Thymus (tissue), 11 donors: ENCODE measurements at regions not wholly inside any gene's neighbourhood (a gene's known extent, or its start where the extent isn't known, plus 50 kb on each side); places are given as distances from the start of the nearest gene placed in this dataset.
A peak's percentile ranks its signal among the peaks of the same experiment; 100 is the strongest.
"Not testable (repeated sequence)": the region's sequence is repeated elsewhere in the genome, so short reads cannot be mapped to it uniquely, and the experiment has no call there.

Experiments used
- DNase-seq, 9 donors: peaks; one replicate each; pipeline ENCODE4 v3.0.0-alpha.2; 2013; ENCODE audit warnings: low spot score in 9 of 9, low read depth in 6 of 9, missing footprints in 1 of 9
- H3K27ac ChIP-seq, 2 donors: one replicate each; pipeline ENCODE4 v1.5.1; 2013; ENCODE audit warnings: control low read depth in 1 of 2, low read depth in 1 of 2, low read length in 1 of 2, mild to moderate bottlenecking in 1 of 2, moderate library complexity in 1 of 2
- H3K27me3 ChIP-seq, 2 donors: one replicate each; pipeline ENCODE4 v1.5.1; 2013; ENCODE audit warnings: low read length in 1 of 2; ENCODE audit not compliant: control insufficient read depth in 2 of 2, insufficient read depth in 1 of 2
- H3K36me3 ChIP-seq, 2 donors: one replicate each; pipeline ENCODE4 v1.5.1; 2013; ENCODE audit warnings: low read length in 1 of 2, mild to moderate bottlenecking in 1 of 2, moderate library complexity in 1 of 2; ENCODE audit not compliant: control insufficient read depth in 2 of 2, insufficient read depth in 2 of 2
- H3K4me1 ChIP-seq, 2 donors: one replicate each; pipeline ENCODE4 v1.5.1; 2013; ENCODE audit warnings: low read length in 2 of 2; ENCODE audit not compliant: control insufficient read depth in 2 of 2, insufficient read depth in 2 of 2
- H3K4me3 ChIP-seq, 2 donors: one replicate each; pipeline ENCODE4 v1.5.1; 2013; ENCODE audit warnings: low read length in 2 of 2, control low read depth in 1 of 2, mild to moderate bottlenecking in 1 of 2
- H3K9me3 ChIP-seq, 2 donors: one replicate each; pipeline ENCODE4 v1.5.1; 2013; ENCODE audit warnings: low read length in 1 of 2, mild to moderate bottlenecking in 1 of 2; ENCODE audit not compliant: control insufficient read depth in 2 of 2, insufficient read depth in 1 of 2
- WGBS: extraction: QIAGEN DNeasy Blood & Tissue Kit; methylation state at CpG from one replicate; pipeline ENCODE4 v1.1.7; 2013; 5-methylcytosine and 5-hydroxymethylcytosine counted together
- donor health status: healthy.

DNA sequence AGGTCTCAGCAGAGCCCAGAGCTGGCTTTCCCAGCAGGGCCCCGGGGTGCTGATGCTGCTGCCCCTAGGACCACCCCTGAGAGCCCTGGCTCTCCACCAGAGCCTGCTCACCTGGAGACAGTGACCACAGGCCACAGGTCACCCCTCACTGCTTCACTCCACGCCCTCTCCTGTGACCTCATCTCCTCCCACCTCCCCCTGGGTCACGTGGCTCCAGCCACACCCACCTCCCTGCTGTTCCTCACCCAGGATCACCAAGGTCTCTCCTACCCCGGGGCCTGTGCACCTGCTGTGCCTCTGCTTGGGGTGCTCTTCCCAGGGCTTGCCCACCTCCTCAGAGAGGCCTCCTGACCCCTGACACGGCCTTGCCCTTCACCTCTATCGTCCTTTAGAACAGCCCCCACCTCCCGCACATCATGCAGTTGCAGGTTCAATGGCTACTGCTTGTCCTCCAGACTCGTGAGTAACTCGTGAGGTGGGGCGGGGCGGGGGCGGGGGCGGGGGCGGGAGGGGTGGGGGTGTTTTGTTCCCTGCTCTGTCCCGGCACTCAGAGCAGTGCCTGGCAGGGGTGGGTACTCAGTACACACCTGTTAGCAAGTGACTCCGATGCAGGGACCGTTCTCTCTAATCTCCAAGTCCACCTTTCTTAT is 468.0 kb downstream of the PREX1 start:
- Histone ChIP-seq H3K4me3 (peak overlapping the region in 1 of 2 donors; percentile 26), H3K36me3 (no peaks in the 10 kb centered on the region), H3K27me3 (no peaks in the 10 kb centered on the region), H3K4me1 (peaks cover 11 to 20% of the 10 kb centered on the region in 2 donors), H3K9me3 (peaks cover 0 to 3% of the 10 kb centered on the region in 2 donors), H3K27ac (peak overlapping the region; percentile 36 to 71)
- WGBS = 64% methylated on average over 17 of the region's 17 CpGs
- DNase-seq = peak in 1 of 9 donors; percentile 41

DNA sequence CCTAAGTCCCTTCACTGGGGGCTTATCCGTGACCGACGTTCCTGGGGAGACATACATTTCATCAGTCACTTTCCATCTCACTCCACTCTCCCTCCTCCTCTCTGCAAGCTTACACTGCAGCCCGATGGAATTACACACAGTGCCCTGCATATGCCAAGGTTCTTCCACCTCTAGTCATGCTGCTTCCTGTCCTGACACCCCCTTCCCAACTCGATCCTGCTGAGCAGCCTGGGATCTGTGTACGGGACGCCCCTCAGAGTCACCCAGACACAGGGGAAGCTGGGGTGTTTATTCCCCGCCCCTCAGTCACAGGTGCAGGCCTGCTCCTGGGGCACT is 468.8 kb downstream of the PREX1 start:
- not testable (repeated sequence) for H3K9me3 ChIP-seq, H3K4me3 ChIP-seq, DNase-seq, H3K36me3 ChIP-seq, H3K27me3 ChIP-seq
- H3K4me1 ChIP-seq = peaks cover 11 to 18% of the 10 kb centered on the region in 2 donors
- 85% methylated on average over 8 of the region's 8 CpGs for WGBS
- H3K27ac ChIP-seq = peak overlapping the region in 1 of 2 donors; percentile 71

DNA sequence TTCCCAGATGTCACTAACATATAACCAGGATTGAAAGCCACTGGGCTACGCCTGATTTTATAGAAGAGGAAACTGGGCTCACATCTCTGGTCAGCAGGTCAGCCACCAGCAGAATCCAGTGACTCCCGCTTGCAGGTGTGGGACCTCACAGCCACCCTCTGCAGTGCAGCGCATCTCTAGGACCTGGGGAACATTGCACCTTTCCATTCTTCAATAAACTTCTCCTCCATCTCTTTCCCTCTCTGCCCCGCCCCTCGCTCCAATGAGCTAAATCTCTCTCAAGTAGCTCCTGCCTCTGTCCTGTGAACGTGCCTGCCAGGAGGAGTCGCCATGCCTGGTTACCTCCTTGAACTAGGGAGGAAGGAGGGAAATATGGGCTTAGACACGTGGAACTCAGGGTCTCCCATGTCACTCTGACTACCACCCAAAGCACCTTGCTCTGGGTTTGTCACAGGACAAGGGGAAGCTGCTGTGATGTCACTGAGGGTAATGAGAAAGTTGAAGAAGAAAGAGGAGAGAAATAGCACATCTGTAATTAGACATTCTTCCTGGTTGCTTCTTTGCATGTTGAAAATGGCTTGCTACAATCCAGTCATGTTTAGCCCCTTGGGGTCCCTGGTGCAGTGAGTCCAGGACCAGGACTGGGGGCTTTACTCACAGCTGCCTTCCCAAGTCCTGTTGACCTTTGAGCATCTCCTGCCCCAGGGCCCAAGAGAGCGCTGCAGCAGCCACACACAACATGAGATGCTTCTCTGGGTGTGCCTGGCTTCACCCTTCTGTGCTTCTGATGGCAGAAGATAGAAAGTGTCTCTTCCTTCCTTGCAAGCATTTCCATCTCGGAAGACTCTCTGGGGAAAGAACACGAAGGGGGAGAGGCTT is 469.4 kb downstream of the PREX1 start:
- Histone ChIP-seq H3K27me3 (no peaks in the 10 kb centered on the region), H3K27ac (no peak overlapping the region), H3K36me3 (no peaks in the 10 kb centered on the region), H3K9me3 (peaks cover 0 to 4% of the 10 kb centered on the region in 2 donors), H3K4me1 (peaks cover 11 to 18% of the 10 kb centered on the region in 2 donors), H3K4me3 (no peak overlapping the region)
- no peak for DNase-seq
- 95% methylated on average over 11 of the region's 11 CpGs for WGBS

DNA sequence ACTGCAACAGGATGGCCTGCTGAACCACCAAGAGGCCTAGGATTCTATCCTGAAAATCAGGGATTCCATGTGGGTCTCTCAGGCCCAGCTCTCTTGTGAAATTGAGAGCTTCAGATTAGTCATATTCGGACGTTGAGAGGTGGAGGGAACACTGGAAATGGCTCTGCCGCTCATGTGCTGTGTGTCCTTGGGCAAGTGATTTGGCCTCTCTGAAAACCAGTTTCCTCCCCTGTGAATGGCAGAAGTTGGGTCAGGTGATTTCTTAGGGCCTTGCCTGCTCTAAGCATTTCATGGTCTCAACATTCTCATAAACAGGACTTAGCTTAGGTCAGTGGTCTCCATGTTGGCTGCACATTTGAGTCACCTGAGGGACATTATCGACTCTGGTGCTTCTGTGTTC is 470.1 kb downstream of the PREX1 start:
- Histone ChIP-seq H3K36me3 (no peaks in the 10 kb centered on the region), H3K4me1 (peaks cover 11 to 18% of the 10 kb centered on the region in 2 donors), H3K9me3 (peaks cover 0 to 4% of the 10 kb centered on the region in 2 donors), H3K4me3 (no peak overlapping the region), H3K27ac (no peak overlapping the region), H3K27me3 (no peaks in the 10 kb centered on the region)
- WGBS = 98% methylated on average over 4 of the region's 4 CpGs
- no peak for DNase-seq

DNA sequence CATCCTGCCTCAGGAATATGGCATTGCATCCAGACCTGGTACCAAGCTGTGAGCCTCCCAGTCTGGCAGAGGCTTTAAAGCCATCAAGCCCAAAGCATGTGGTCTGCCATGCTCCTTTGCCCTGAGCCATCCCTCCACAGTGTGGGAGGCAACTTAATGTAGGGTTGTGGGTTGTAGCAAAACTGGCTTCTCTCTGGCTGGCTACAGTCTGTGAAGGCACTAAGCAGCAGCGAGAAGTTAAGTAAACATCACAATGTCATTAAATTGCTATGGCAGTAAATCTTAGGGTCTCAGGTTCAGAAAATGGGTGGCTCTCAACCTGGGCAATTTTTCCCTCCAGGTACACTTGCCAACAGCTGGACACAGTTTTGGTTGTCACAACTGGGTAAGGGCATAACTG is 472.9 kb downstream of the PREX1 start:
- H3K27me3 ChIP-seq = no peaks in the 10 kb centered on the region
- H3K4me3 ChIP-seq = no peak overlapping the region
- peaks cover 0 to 4% of the 10 kb centered on the region in 2 donors for H3K9me3 ChIP-seq
- peaks cover 6 to 11% of the 10 kb centered on the region in 2 donors for H3K4me1 ChIP-seq
- no peaks in the 10 kb centered on the region for H3K36me3 ChIP-seq
- WGBS = 94% methylated on average over 1 of the region's 1 CpG
- DNase-seq = no peak
- no peak overlapping the region for H3K27ac ChIP-seq

DNA sequence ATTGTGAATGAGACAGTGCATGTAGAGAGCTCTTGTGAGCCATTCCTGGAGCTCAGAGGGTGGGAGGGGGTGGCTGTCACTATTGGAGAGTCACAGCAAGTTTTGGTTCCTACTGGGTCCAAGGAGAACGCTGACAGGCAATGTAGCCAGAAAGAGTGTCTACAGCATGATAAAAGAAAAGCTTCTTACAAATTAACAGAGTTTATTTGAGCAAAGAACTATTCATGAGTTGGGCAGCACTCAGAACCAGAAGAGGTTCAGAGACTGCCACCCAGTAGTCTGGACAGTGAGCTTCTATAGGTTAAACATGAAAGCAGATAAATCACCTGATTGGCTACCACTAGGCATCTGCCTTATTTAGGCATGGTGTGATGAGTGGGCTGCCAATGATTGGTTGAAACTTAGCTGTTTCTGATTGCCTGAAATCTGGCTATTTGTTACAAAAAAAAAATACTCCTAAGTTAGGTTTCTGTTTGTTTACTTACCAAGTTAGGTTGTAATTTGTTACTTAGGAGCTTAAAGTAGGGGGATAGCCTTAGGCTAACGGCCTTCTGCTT is 473.4 kb downstream of the PREX1 start:
- no peak overlapping the region for H3K4me3 ChIP-seq
- WGBS = 95% methylated on average over 2 of the region's 2 CpGs
- H3K9me3 ChIP-seq = peaks cover 0 to 4% of the 10 kb centered on the region in 2 donors
- H3K4me1 ChIP-seq = peaks cover 2 to 6% of the 10 kb centered on the region in 2 donors
- H3K27me3 ChIP-seq = no peaks in the 10 kb centered on the region
- no peaks in the 10 kb centered on the region for H3K36me3 ChIP-seq
- H3K27ac ChIP-seq = no peak overlapping the region
- no peak for DNase-seq

DNA sequence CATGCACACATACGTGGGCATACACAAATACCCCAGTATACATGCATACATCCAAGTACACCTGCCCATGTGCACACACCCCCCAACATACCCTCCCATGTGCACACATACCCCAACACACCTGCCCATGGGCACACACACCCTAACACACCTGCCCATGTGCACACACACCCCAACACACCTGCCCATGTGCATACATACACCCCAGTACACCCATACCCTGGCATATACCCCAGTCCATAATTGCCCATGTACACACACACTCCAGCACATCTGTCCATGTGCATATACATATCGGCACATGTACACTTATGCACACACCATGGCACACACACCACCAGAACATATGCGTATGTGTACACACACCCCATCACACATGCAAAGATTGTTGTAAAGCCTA is 475.2 kb downstream of the PREX1 start:
- H3K4me1 ChIP-seq = no peaks in the 10 kb centered on the region
- WGBS = 98% methylated on average over 3 of the region's 3 CpGs
- H3K27ac ChIP-seq = no peak overlapping the region
- no peaks in the 10 kb centered on the region for H3K36me3 ChIP-seq
- H3K4me3 ChIP-seq = no peak overlapping the region
- H3K27me3 ChIP-seq = no peaks in the 10 kb centered on the region
- peaks cover 0 to 4% of the 10 kb centered on the region in 2 donors for H3K9me3 ChIP-seq
- no peak for DNase-seq

DNA sequence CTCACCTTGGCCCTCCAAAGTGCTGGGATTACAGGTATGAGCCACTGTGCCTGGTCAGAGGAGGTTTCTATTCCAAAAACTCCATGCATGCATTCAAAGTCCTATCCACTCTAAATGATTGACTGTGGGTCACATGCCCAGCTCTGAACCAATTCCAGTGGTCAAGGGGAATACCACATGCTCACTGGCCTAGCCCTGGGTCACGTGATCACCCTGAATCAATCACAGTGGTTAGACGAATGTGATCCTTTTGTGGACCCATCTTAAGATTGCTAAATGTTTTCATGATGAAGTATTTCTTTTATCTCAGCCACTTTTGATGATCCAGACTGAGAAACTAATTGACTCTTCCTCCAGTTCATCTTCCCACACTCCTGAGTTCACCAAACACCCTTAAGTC is 475.8 kb downstream of the PREX1 start:
- H3K36me3 ChIP-seq = no peaks in the 10 kb centered on the region
- H3K9me3 ChIP-seq = peaks cover 0 to 4% of the 10 kb centered on the region in 2 donors
- WGBS = 93% methylated on average over 2 of the region's 2 CpGs
- H3K4me1 ChIP-seq = no peaks in the 10 kb centered on the region
- no peak for DNase-seq
- H3K4me3 ChIP-seq = no peak overlapping the region
- no peak overlapping the region for H3K27ac ChIP-seq
- H3K27me3 ChIP-seq = no peaks in the 10 kb centered on the region

DNA sequence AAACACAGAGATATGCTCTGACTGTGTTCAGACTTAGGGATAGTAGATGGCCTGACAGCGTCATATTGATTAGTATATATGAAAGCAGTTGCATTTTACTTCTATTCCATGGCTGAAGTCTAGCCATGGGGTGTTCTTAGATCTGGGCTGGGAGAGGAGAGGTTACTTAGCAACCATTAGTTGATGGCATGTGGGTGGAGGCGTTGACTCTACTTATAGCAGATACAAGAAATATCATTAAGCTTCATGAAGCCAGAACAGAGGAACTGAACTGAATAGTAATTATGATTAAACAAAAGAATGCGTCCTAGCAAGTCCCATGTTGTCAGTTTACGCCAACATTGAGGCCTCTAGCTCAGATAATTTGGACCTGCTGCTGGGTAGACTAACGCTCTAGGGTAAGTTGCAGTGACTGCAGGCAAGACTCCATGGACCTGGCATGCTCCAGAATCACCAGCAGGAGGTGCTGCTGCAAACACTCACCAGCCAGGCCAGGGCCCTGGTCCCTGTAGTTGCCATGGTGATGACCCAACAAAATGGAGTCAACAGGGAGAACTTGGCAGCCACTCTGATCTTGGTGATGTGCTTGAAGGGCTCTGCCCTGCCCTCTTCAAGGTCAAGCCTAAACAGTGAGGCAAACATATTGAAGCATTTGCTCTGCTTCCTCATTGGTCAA is 477.3 kb downstream of the PREX1 start:
- Histone ChIP-seq H3K27me3 (no peaks in the 10 kb centered on the region), H3K9me3 (peaks cover 0 to 4% of the 10 kb centered on the region in 2 donors), H3K36me3 (no peaks in the 10 kb centered on the region), H3K4me1 (no peaks in the 10 kb centered on the region), H3K27ac (no peak overlapping the region), H3K4me3 (no peak overlapping the region)
- no peak for DNase-seq
- WGBS = 81% methylated on average over 5 of the region's 5 CpGs
